ENCODE measurements at regions not wholly inside any gene's neighbourhood (a gene's known extent, or its start where the extent isn't known, plus 50 kb on each side); places are given as distances from the start of the nearest gene placed in this dataset.

GRCh38 chr9:80899208-80899607 is 790.1 kb downstream of the TLE1 start:
- Histone ChIP-seq H3K4me1 (replicated peaks; ENCODE audit: insufficient read depth) (no peaks in the 10 kb centered on the region), H3K36me3 (ENCODE audit: low read depth) (no peaks in the 10 kb centered on the region), H3K79me2 (ENCODE audit: low read depth) (no peaks in the 10 kb centered on the region), H4K20me1 (ENCODE audit: insufficient read depth) (no peaks in the 10 kb centered on the region), H3K4me3 (no peak overlapping the region), H3K27ac (no peak overlapping the region), H3K27me3 (ENCODE audit: insufficient read depth, low read depth) (no peaks in the 10 kb centered on the region), H3K9me3 (ENCODE audit: insufficient read depth, low read depth) (peaks cover 7% of the 10 kb centered on the region; the same call in 1 of the 2 replicates), H2AFZ (peak overlapping the region; percentile 22; the same call in 1 of the 2 replicates), H3F3A (ENCODE audit: insufficient read depth, low read depth) (no peaks in the 10 kb centered on the region), H3K4me2 (no peak overlapping the region), H3K9me2 (ENCODE audit: insufficient read depth) (peaks cover 4% of the 10 kb centered on the region; the same call in 1 of the 2 replicates)
- ChIA-PET POLR2A (ENCODE audit: unreplicated experiment) (no interaction called here), CTCF (no interaction called here)
- intact Hi-C loops (cut with micrococcal nuclease; ENCODE audit: unreplicated experiment) = no loop called here
- BruUV-seq (replicated peaks) = no TSS peak
- TF ChIP-seq CTCF (conservative IDR thresholded peaks at IDR 0.05) (no peak), EZH2 (IDR thresholded peaks at IDR 0.05; ENCODE audit: low read depth) (no peak)
- no peak for DNase-seq

- H3K27ac ChIP-seq = no peak overlapping the region
- H3K9me3 ChIP-seq (ENCODE audit: insufficient read depth, low read depth) = peaks cover 7% of the 10 kb centered on the region; the same call in 1 of the 2 replicates
- no peaks in the 10 kb centered on the region for H3K79me2 ChIP-seq (ENCODE audit: low read depth)
- H3K4me3 ChIP-seq = no peak overlapping the region
- H3K36me3 ChIP-seq (ENCODE audit: low read depth) = no peaks in the 10 kb centered on the region
- H4K20me1 ChIP-seq (ENCODE audit: insufficient read depth) = no peaks in the 10 kb centered on the region
- peaks cover 4% of the 10 kb centered on the region; the same call in 1 of the 2 replicates for H3K9me2 ChIP-seq (ENCODE audit: insufficient read depth)
- H3K4me1 ChIP-seq (replicated peaks; ENCODE audit: insufficient read depth) = no peaks in the 10 kb centered on the region
- TF ChIP-seq EZH2 (IDR thresholded peaks at IDR 0.05; ENCODE audit: low read depth) (no peak), CTCF (conservative IDR thresholded peaks at IDR 0.05) (no peak)
- intact Hi-C loops (cut with micrococcal nuclease; ENCODE audit: unreplicated experiment) = no loop called here
- ChIA-PET CTCF (interaction anchor here (0.6 kb wide), 1 partner anchor 21 kb away, joined by 3 read pairs; no protein-coding TSS in a partner anchor), POLR2A (ENCODE audit: unreplicated experiment) (interaction anchor here (0.6 kb wide), 1 partner anchor 214 kb away, joined by 4 read pairs; no protein-coding TSS in a partner anchor)
- H2AFZ ChIP-seq = no peak overlapping the region
- no peaks in the 10 kb centered on the region for H3F3A ChIP-seq (ENCODE audit: insufficient read depth, low read depth)
- H3K4me2 ChIP-seq = no peak overlapping the region
- no peak for DNase-seq
- BruUV-seq (replicated peaks) = no TSS peak
- H3K27me3 ChIP-seq (ENCODE audit: insufficient read depth, low read depth) = no peaks in the 10 kb centered on the region
These were observed 796.2 kb downstream of the TLE1 start for GRCh38 chr9:80893190-80893589.

- TF ChIP-seq EZH2 (IDR thresholded peaks at IDR 0.05; ENCODE audit: low read depth) = no peak
- no peak for TF ChIP-seq CTCF (conservative IDR thresholded peaks at IDR 0.05)
- Histone ChIP-seq H3K27me3 (ENCODE audit: insufficient read depth, low read depth) (no peaks in the 10 kb centered on the region), H3K27ac (no peak overlapping the region), H3K4me1 (replicated peaks; ENCODE audit: insufficient read depth) (no peaks in the 10 kb centered on the region), H4K20me1 (ENCODE audit: insufficient read depth) (no peaks in the 10 kb centered on the region), H3K36me3 (ENCODE audit: low read depth) (no peaks in the 10 kb centered on the region), H3K9me3 (ENCODE audit: insufficient read depth, low read depth) (peaks cover 7% of the 10 kb centered on the region; the same call in 1 of the 2 replicates), H3K4me3 (no peak overlapping the region), H3K9me2 (ENCODE audit: insufficient read depth) (peaks cover 4% of the 10 kb centered on the region; the same call in 1 of the 2 replicates), H2AFZ (no peak overlapping the region), H3F3A (ENCODE audit: insufficient read depth, low read depth) (no peaks in the 10 kb centered on the region), H3K4me2 (no peak overlapping the region), H3K79me2 (ENCODE audit: low read depth) (no peaks in the 10 kb centered on the region)
- BruUV-seq (replicated peaks) = no TSS peak
- CTCF ChIA-PET = interaction anchor here (0.6 kb wide), 1 partner anchor 21 kb away, joined by 3 read pairs; no protein-coding TSS in a partner anchor
- POLR2A ChIA-PET (ENCODE audit: unreplicated experiment) = no interaction called here
- intact Hi-C loops (cut with micrococcal nuclease; ENCODE audit: unreplicated experiment) = no loop called here
- DNase-seq = no peak
These were observed 796.6 kb downstream of the TLE1 start for GRCh38 chr9:80892703-80893102.
